GM12878 (cell line): ENCODE measurements at regions not wholly inside any gene's neighbourhood (a gene's known extent, or its start where the extent isn't known, plus 50 kb on each side); places are given as distances from the start of the nearest gene placed in this dataset.

Experiments used
- ATAC-seq: fragments of 200-7000 bp; cut with Tn5 transposase; 3 replicates; pipeline ENCODE4 v1.9.1; 2020; ENCODE audit warnings: mild to moderate bottlenecking, moderate library complexity
- BruUV-seq: library from RNA; stranded (reverse); fragments of 400-500 nt; replicated peaks from 2 replicates; lab custom pipeline; 2021; lab: Mats Ljungman, UMichigan
- CTCF ChIA-PET: fragments of 300-600 bp; sonication (Branson Sonifier 250); formaldehyde crosslinking; extraction: SDS; loops from one replicate; lab custom pipeline; 2021; ENCODE audit warnings: inconsistent platforms; lab: Yijun Ruan, JAX
- POLR2A ChIA-PET: fragments of 350-600 bp; formaldehyde crosslinking; extraction: SDS; loops from one replicate; lab custom pipeline; 2021; ENCODE audit warnings: inconsistent platforms; lab: Charles Lee
- RAD21 ChIA-PET: fragments of 300-600 bp; sonication (Branson Sonifier 250); formaldehyde crosslinking; loops from one replicate; lab custom pipeline; 2023; ENCODE audit warnings: antibody characterized with exemption; ENCODE audit not compliant: unreplicated experiment; lab: Charles Lee
- SMC1A ChIA-PET: fragments of 300-600 bp; sonication (Branson Sonifier 250); formaldehyde crosslinking; loops from one replicate; lab custom pipeline; 2023; ENCODE audit not compliant: unreplicated experiment, uncharacterized antibody; lab: Charles Lee
- DNase-seq: peaks from one replicate; pipeline ENCODE4 v3.0.0-alpha.2; 2011; ENCODE audit warnings: low read depth, low spot score
- FAIRE-seq: peaks from 3 replicates; lab custom pipeline; 2011; peaks lifted over from hg19 to GRCh38; lab: Jason Lieb, UNC
- H2AFZ ChIP-seq: 2 replicates; pipeline ENCODE4 v1.6.0; 2011; ENCODE audit warnings: low read depth, low read length, control low read depth; ENCODE audit not compliant: control insufficient read depth
- H3K27ac ChIP-seq: 2 replicates; pipeline ENCODE4 v1.5.1; 2011; ENCODE audit warnings: control low read depth; ENCODE audit not compliant: control insufficient read depth, insufficient read depth
- H3K27me3 ChIP-seq, 2 experiments: replicated peaks in 1 of 2; 2 replicates each; pipeline versions ENCODE4 v1.6.0 to v1.6.1; 2011; ENCODE audit warnings: low read length in 1 of 2; ENCODE audit not compliant: control insufficient read depth in 2 of 2, insufficient read depth in 2 of 2
- H3K36me3 ChIP-seq, 2 experiments: 2 replicates each; pipeline ENCODE4 v1.5.1; 2011; ENCODE audit warnings: low read length in 1 of 2; ENCODE audit not compliant: control insufficient read depth in 2 of 2, insufficient read depth in 2 of 2
- H3K4me1 ChIP-seq: 2 replicates; pipeline ENCODE4 v1.6.1; 2011; ENCODE audit warnings: mild to moderate bottlenecking, low read length, moderate library complexity, mixed read lengths; ENCODE audit not compliant: control insufficient read depth, insufficient read depth
- H3K4me2 ChIP-seq: 2 replicates; pipeline ENCODE4 v1.6.0; 2011; ENCODE audit warnings: control low read depth; ENCODE audit not compliant: control insufficient read depth, insufficient read depth
- H3K4me3 ChIP-seq: fragments of 200-600 bp; sonication (generic); 2 replicates; pipeline ENCODE4 v1.5.1; 2016
- H3K79me2 ChIP-seq: 2 replicates; pipeline ENCODE4 v1.6.0; 2011; ENCODE audit warnings: low read length; ENCODE audit not compliant: control insufficient read depth, insufficient read depth
- H3K9ac ChIP-seq: 2 replicates; pipeline ENCODE4 v1.8.0; 2011; ENCODE audit warnings: low read length, control low read depth, mixed read lengths; ENCODE audit not compliant: control insufficient read depth, insufficient read depth
- H3K9me3 ChIP-seq: replicated peaks from 3 replicates; pipeline ENCODE4 v1.5.1; 2011; ENCODE audit warnings: mild to moderate bottlenecking, low read length; ENCODE audit not compliant: control insufficient read depth, insufficient read depth
- H4K20me1 ChIP-seq: 2 replicates; pipeline ENCODE4 v1.6.0; 2011; ENCODE audit not compliant: control insufficient read depth, insufficient read depth
- BRCA1 ChIP-seq: IDR thresholded peaks from 2 replicates; pipeline ENCODE4 v1.6.1; 2011; ENCODE audit warnings: low read depth, low read length, improper control_type of control experiment
- CHD4 ChIP-seq: fragments of 200-600 bp; sonication (generic); IDR thresholded peaks from 2 replicates; pipeline ENCODE4 v1.6.1; 2016; ENCODE audit warnings: mild to moderate bottlenecking
- EZH2 ChIP-seq: IDR thresholded peaks from 2 replicates; pipeline ENCODE4 v1.6.1; 2012; ENCODE audit warnings: low read depth, mild to moderate bottlenecking, control low read depth, inconsistent platforms, low read length, borderline replicate concordance; ENCODE audit not compliant: control insufficient read depth
- FOXM1 ChIP-seq: IDR thresholded peaks from 2 replicates; pipeline ENCODE4 v1.6.1; 2012; ENCODE audit warnings: low read depth, mild to moderate bottlenecking, inconsistent platforms, low read length, moderate library complexity
- GABPA ChIP-seq: IDR thresholded peaks from 2 replicates; pipeline ENCODE4 v1.6.1; 2014; ENCODE audit warnings: antibody characterized with exemption, low read depth, mild to moderate bottlenecking, inconsistent platforms
- IKZF1 ChIP-seq: fragments of 450-650 bp; conservative IDR thresholded peaks from 2 replicates; pipeline ENCODE4 v1.6.1; 2017; ENCODE audit warnings: antibody characterized with exemption, mild to moderate bottlenecking
- IKZF2 ChIP-seq, 2 experiments: fragments of 450-650 bp; IDR thresholded peaks; 2 replicates each; pipeline ENCODE4 v1.6.1; 2017; ENCODE audit warnings: mild to moderate bottlenecking in 2 of 2, moderate library complexity in 2 of 2
- IRF4 ChIP-seq: IDR thresholded peaks from 2 replicates; pipeline ENCODE4 v1.6.1; 2011; ENCODE audit warnings: low read depth, low read length
- NFXL1 ChIP-seq: fragments of 450-650 bp; IDR thresholded peaks from 2 replicates; pipeline ENCODE4 v1.6.1; 2017; ENCODE audit warnings: antibody characterized with exemption, mild to moderate bottlenecking, borderline replicate concordance
- SKIL ChIP-seq: fragments of 450-650 bp; IDR thresholded peaks from 2 replicates; pipeline ENCODE4 v1.6.1; 2017; ENCODE audit warnings: mild to moderate bottlenecking, low read depth, inconsistent platforms; ENCODE audit not compliant: poor library complexity, severe bottlenecking
- TARDBP ChIP-seq: IDR thresholded peaks from 2 replicates; pipeline ENCODE4 v1.6.1; 2016; ENCODE audit warnings: borderline replicate concordance
- ZSCAN29 ChIP-seq: fragments of 450-650 bp; IDR thresholded peaks from 2 replicates; pipeline ENCODE4 v1.6.1; 2017; ENCODE audit warnings: mild to moderate bottlenecking, moderate library complexity
- WGBS: methylation state at CpG from one replicate; pipeline ENCODE4 v1.1.6; 2016; ENCODE audit warnings: low lambda C conversion rate; ENCODE audit not compliant: insufficient replicate concordance, insufficient coverage; ENCODE audit errors: missing lambda C conversion rate; 5-methylcytosine and 5-hydroxymethylcytosine counted together
- in situ Hi-C: fragments of 300-500 bp; cut with MboI; formaldehyde crosslinking; loops from 9 replicates; pipeline ENCODE4 v1.14.3; 2018; ENCODE audit warnings: mixed read lengths
- intact Hi-C: fragments of 100-400 bp; cut with micrococcal nuclease; formaldehyde crosslinking; loops from one replicate; pipeline ENCODE4 v1.14.2; 2022; ENCODE audit not compliant: unreplicated experiment
- TF ChIP-seq, protein P1 (sequence below): fragments of 450-650 bp; IDR thresholded peaks from 2 replicates; pipeline ENCODE4 v1.6.1; 2014; ENCODE audit warnings: mild to moderate bottlenecking

DNA sequence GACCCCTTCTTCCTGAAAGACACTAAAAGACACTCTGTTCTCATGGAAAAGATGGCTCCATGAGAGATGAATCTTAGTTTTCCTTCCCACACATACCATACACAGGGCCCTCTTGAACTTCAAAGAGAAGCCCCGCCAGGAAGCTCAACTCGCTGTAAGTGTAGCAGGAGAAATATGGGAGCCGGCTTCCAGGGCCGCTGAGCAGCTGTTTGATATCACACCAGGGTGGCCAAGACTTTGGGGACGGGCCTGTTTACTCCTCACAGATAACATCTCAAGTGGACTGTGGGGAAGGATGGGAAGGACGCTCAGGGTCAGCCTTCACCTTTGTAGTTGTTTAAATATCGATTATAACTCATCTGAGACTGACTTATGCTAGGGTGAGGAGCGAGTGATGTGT, 235.5 kb upstream of the TBX3 start:
- CTCF ChIA-PET: interaction anchor here (1.2 to 1.4 kb wide), 2 partner anchors 10 to 34 kb away, joined by 3 read pairs; no protein-coding TSS in a partner anchor
- SMC1A ChIA-PET: interaction anchor here (0.9 to 2.5 kb wide), 6 partner anchors 8 to 31 kb away, joined by 3 to 7 read pairs (median 4); no protein-coding TSS in a partner anchor
- H2AFZ ChIP-seq: no peak overlapping the region
- H3K4me2 ChIP-seq: no peak overlapping the region
- no peaks in the 10 kb centered on the region for H4K20me1 ChIP-seq
- POLR2A ChIA-PET: interaction anchor here (1.0 kb wide), 1 partner anchor 89 kb away, joined by 3 read pairs; no protein-coding TSS in a partner anchor
- intact Hi-C loops: no loop called here
- 4% methylated on average over 8 of the region's 8 CpGs for WGBS
- H3K9me3 ChIP-seq: no peaks in the 10 kb centered on the region
- no peak overlapping the region for H3K4me3 ChIP-seq
- H3K27me3 ChIP-seq: no peaks in the 10 kb centered on the region
- H3K36me3 ChIP-seq: no peaks in the 10 kb centered on the region
- H3K9ac ChIP-seq: no peak overlapping the region
- H3K4me1 ChIP-seq: no peaks in the 10 kb centered on the region
- TF ChIP-seq IRF4 (no peak), CHD4 (no peak), FOXM1 (no peak), EZH2 (no peak), IKZF2 (IDR thresholded peaks at IDR 0.05) (no peak), TARDBP (no peak), SKIL (no peak), BRCA1 (no peak), GABPA (no peak), NFXL1 (no peak), ZSCAN29 (no peak), IKZF1 (no peak)
- TF ChIP-seq, protein P1, sequence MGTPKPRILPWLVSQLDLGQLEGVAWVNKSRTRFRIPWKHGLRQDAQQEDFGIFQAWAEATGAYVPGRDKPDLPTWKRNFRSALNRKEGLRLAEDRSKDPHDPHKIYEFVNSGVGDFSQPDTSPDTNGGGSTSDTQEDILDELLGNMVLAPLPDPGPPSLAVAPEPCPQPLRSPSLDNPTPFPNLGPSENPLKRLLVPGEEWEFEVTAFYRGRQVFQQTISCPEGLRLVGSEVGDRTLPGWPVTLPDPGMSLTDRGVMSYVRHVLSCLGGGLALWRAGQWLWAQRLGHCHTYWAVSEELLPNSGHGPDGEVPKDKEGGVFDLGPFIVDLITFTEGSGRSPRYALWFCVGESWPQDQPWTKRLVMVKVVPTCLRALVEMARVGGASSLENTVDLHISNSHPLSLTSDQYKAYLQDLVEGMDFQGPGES: no peak
- TF ChIP-seq, all 136 proteins: peak for 0
- in situ Hi-C loops: no loop called here
- no peaks in the 10 kb centered on the region for H3K79me2 ChIP-seq
- no peak overlapping the region for H3K27ac ChIP-seq
- ATAC-seq (no peak), DNase-seq (no peak), FAIRE-seq (no peak)
- RAD21 ChIA-PET: no interaction called here
- BruUV-seq: no TSS peak
